ENCODE measurements at regions not wholly inside any gene's neighbourhood (a gene's known extent, or its start where the extent isn't known, plus 50 kb on each side); places are given as distances from the start of the nearest gene placed in this dataset.

GRCh38 chr2:181308766-181309515 lies 148.2 kb upstream of the ITGA4 start:
- TF ChIP-seq CTCF (IDR thresholded peaks at IDR 0.05) (no peak), EZH2 (IDR thresholded peaks at IDR 0.05) (no peak)

All from neural progenitor cell (in vitro differentiated cells).